Urinary bladder (tissue), 3 donors: ENCODE measurements at regions not wholly inside any gene's neighbourhood (a gene's known extent, or its start where the extent isn't known, plus 50 kb on each side); places are given as distances from the start of the nearest gene placed in this dataset.

Experiments
- DNase-seq: peaks from one replicate; pipeline ENCODE4 v3.0.0-alpha.2; 2015; ENCODE audit errors: extremely low spot score
- H3K27ac ChIP-seq: one replicate; pipeline ENCODE4 v1.5.1; 2013; ENCODE audit warnings: low read depth, mild to moderate bottlenecking, moderate library complexity
- H3K36me3 ChIP-seq: one replicate; pipeline ENCODE4 v1.6.1; 2013; ENCODE audit warnings: mild to moderate bottlenecking, moderate library complexity; ENCODE audit not compliant: insufficient read depth
- H3K4me1 ChIP-seq: one replicate; pipeline ENCODE4 v1.6.1; 2013; ENCODE audit warnings: mild to moderate bottlenecking, moderate library complexity; ENCODE audit not compliant: insufficient read depth
- H3K4me3 ChIP-seq: one replicate; pipeline ENCODE4 v1.5.1; 2013; ENCODE audit warnings: low read depth, low read length
- WGBS: extraction: QIAGEN DNeasy Blood & Tissue Kit; methylation state at CpG from one replicate; pipeline ENCODE4 v1.1.7; 2013; 5-methylcytosine and 5-hydroxymethylcytosine counted together
- donor health status: healthy with polysubstance abuse.
- donor health status: healthy.

GRCh38 chr2:82511894-82512293 lies 1947.2 kb downstream of the SUCLG1 start:
- Histone ChIP-seq H3K36me3 (no peaks in the 10 kb centered on the region), H3K27ac (no peak overlapping the region), H3K4me3 (no peak overlapping the region), H3K4me1 (no peaks in the 10 kb centered on the region)
- DNase-seq = no peak
- 99% methylated on average over 1 of the region's 1 CpG for WGBS

GRCh38 chr2:82508702-82509101 lies 1950.4 kb downstream of the SUCLG1 start:
- no peak for DNase-seq
- Histone ChIP-seq H3K4me3 (no peak overlapping the region), H3K4me1 (no peaks in the 10 kb centered on the region), H3K36me3 (no peaks in the 10 kb centered on the region), H3K27ac (no peak overlapping the region)
- WGBS = 94% methylated on average over 2 of the region's 2 CpGs

- Histone ChIP-seq H3K4me3 (no peak overlapping the region), H3K27ac (no peak overlapping the region), H3K36me3 (no peaks in the 10 kb centered on the region), H3K4me1 (no peaks in the 10 kb centered on the region)
- DNase-seq = no peak
- WGBS = 96% methylated on average over 11 of the region's 11 CpGs
Measured at GRCh38 chr2:82507657-82508056, 1951.4 kb downstream of the SUCLG1 start.

GRCh38 chr2:82501217-82501616 lies 1957.9 kb downstream of the SUCLG1 start:
- no peak for DNase-seq
- WGBS = 91% methylated on average over 4 of the region's 4 CpGs
- Histone ChIP-seq H3K36me3 (no peaks in the 10 kb centered on the region), H3K4me3 (no peak overlapping the region), H3K27ac (no peak overlapping the region), H3K4me1 (no peaks in the 10 kb centered on the region)

- Histone ChIP-seq H3K36me3 (no peaks in the 10 kb centered on the region), H3K27ac (no peak overlapping the region), H3K4me1 (no peaks in the 10 kb centered on the region), H3K4me3 (no peak overlapping the region)
- 84% methylated on average over 6 of the region's 6 CpGs for WGBS
- DNase-seq = no peak
Measured at GRCh38 chr2:82498777-82499443, 1960.2 kb downstream of the SUCLG1 start.

- no peak for DNase-seq
- Histone ChIP-seq H3K36me3 (no peaks in the 10 kb centered on the region), H3K4me1 (no peaks in the 10 kb centered on the region), H3K4me3 (no peak overlapping the region), H3K27ac (no peak overlapping the region)
- WGBS = 24% methylated on average over 5 of the region's 5 CpGs
Measured at GRCh38 chr2:82494739-82495138, 1964.3 kb downstream of the SUCLG1 start.

GRCh38 chr2:82491591-82491990 lies 1967.5 kb downstream of the SUCLG1 start:
- Histone ChIP-seq H3K4me3 (no peak overlapping the region), H3K4me1 (no peaks in the 10 kb centered on the region), H3K36me3 (no peaks in the 10 kb centered on the region), H3K27ac (no peak overlapping the region)
- no peak for DNase-seq
- WGBS = 92% methylated on average over 1 of the region's 1 CpG

GRCh38 chr2:82487354-82487753 lies 1971.7 kb downstream of the SUCLG1 start:
- no peak overlapping the region for H3K27ac ChIP-seq
- WGBS = 54% methylated on average over 3 of the region's 3 CpGs
- H3K36me3 ChIP-seq = no peaks in the 10 kb centered on the region
- no peak overlapping the region for H3K4me3 ChIP-seq
- H3K4me1 ChIP-seq = no peaks in the 10 kb centered on the region
- no peak for DNase-seq

GRCh38 chr2:82485701-82486100 lies 1973.4 kb downstream of the SUCLG1 start:
- no peak overlapping the region for H3K27ac ChIP-seq
- no peaks in the 10 kb centered on the region for H3K4me1 ChIP-seq
- WGBS = 96% methylated on average over 2 of the region's 2 CpGs
- H3K4me3 ChIP-seq = no peak overlapping the region
- DNase-seq = no peak
- no peaks in the 10 kb centered on the region for H3K36me3 ChIP-seq

- H3K4me1 ChIP-seq = no peaks in the 10 kb centered on the region
- no peak overlapping the region for H3K4me3 ChIP-seq
- WGBS = 74% methylated on average over 2 of the region's 2 CpGs
Measured at GRCh38 chr2:82481207-82481606, 1977.9 kb downstream of the SUCLG1 start.

GRCh38 chr2:82478641-82479040 lies 1980.4 kb downstream of the SUCLG1 start:
- 88% methylated on average over 2 of the region's 2 CpGs for WGBS
- DNase-seq = no peak

More at GRCh38 chr2:82481207-82481606, 1977.9 kb downstream of the SUCLG1 start:
- H3K36me3 ChIP-seq = no peaks in the 10 kb centered on the region
- no peak for DNase-seq
- H3K27ac ChIP-seq = no peak overlapping the region

GRCh38 chr2:82476094-82476493 lies 1983.0 kb downstream of the SUCLG1 start:
- no peak overlapping the region for H3K27ac ChIP-seq
- no peak overlapping the region for H3K4me3 ChIP-seq
- no peak for DNase-seq
- 91% methylated on average over 1 of the region's 1 CpG for WGBS
- no peaks in the 10 kb centered on the region for H3K4me1 ChIP-seq
- no peaks in the 10 kb centered on the region for H3K36me3 ChIP-seq

More at GRCh38 chr2:82478641-82479040, 1980.4 kb downstream of the SUCLG1 start:
- H3K4me3 ChIP-seq = no peak overlapping the region
- H3K36me3 ChIP-seq = no peaks in the 10 kb centered on the region
- no peak overlapping the region for H3K27ac ChIP-seq
- H3K4me1 ChIP-seq = no peaks in the 10 kb centered on the region

GRCh38 chr2:82428251-82428650 lies 2030.8 kb downstream of the SUCLG1 start:
- no peak overlapping the region for H3K27ac ChIP-seq
- WGBS = 74% methylated on average over 2 of the region's 2 CpGs
- H3K4me3 ChIP-seq = no peak overlapping the region
- DNase-seq = no peak
- H3K36me3 ChIP-seq = no peaks in the 10 kb centered on the region
- no peaks in the 10 kb centered on the region for H3K4me1 ChIP-seq

GRCh38 chr2:82412021-82412420 lies 2047.1 kb downstream of the SUCLG1 start:
- H3K36me3 ChIP-seq = no peaks in the 10 kb centered on the region
- no peak for DNase-seq
- no peak overlapping the region for H3K27ac ChIP-seq
- 37% methylated on average over 3 of the region's 3 CpGs for WGBS
- H3K4me1 ChIP-seq = no peaks in the 10 kb centered on the region
- H3K4me3 ChIP-seq = no peak overlapping the region

GRCh38 chr2:82411071-82411470 lies 2048.0 kb downstream of the SUCLG1 start:
- WGBS = 24% methylated on average over 3 of the region's 3 CpGs
- DNase-seq = no peak

More at GRCh38 chr2:82411071-82411470, 2048.0 kb downstream of the SUCLG1 start:
- Histone ChIP-seq H3K4me1 (no peaks in the 10 kb centered on the region), H3K4me3 (no peak overlapping the region), H3K36me3 (no peaks in the 10 kb centered on the region), H3K27ac (no peak overlapping the region)
